CD14-positive monocyte (primary cell): ENCODE measurements at regions not wholly inside any gene's neighbourhood (a gene's known extent, or its start where the extent isn't known, plus 50 kb on each side); places are given as distances from the start of the nearest gene placed in this dataset.

Source experiments
- DNase-seq, 3 donors: peaks; one replicate each; pipeline ENCODE4 v3.0.0-alpha.2; 2011 to 2022
- H2AFZ ChIP-seq: 2 replicates; pipeline ENCODE4 v1.6.0; 2012; ENCODE audit warnings: mild to moderate bottlenecking, low read depth, low read length, inconsistent platforms; ENCODE audit not compliant: insufficient read depth, poor library complexity, severe bottlenecking
- H3K27ac ChIP-seq, 2 donors: 1 replicate in 1 of 2; 2 replicates in 1 of 2; pipeline ENCODE4 v1.5.1; 2012 to 2013; ENCODE audit warnings: low read length in 2 of 2, control low read depth in 1 of 2, inconsistent platforms in 1 of 2, low read depth in 1 of 2, mild to moderate bottlenecking in 1 of 2
- H3K27me3 ChIP-seq, 2 donors: one replicate each; pipeline versions ENCODE4 v1.6.0 to v1.6.1; 2011 to 2013; ENCODE audit warnings: low read length in 2 of 2; ENCODE audit not compliant: control insufficient read depth in 2 of 2, insufficient read depth in 2 of 2
- H3K36me3 ChIP-seq, 2 donors: replicated peaks in 1 of 2; 1 replicate in 1 of 2; 2 replicates in 1 of 2; pipeline versions ENCODE4 v1.5.1 to v1.6.1; 2012 to 2013; ENCODE audit warnings: low read length in 2 of 2, control low read depth in 1 of 2, inconsistent platforms in 1 of 2, mild to moderate bottlenecking in 1 of 2; ENCODE audit not compliant: insufficient read depth in 2 of 2, control insufficient read depth in 1 of 2
- H3K4me1 ChIP-seq, 2 donors: 1 replicate in 1 of 2; 2 replicates in 1 of 2; pipeline versions ENCODE4 v1.5.1 to v1.6.1; 2012 to 2013; ENCODE audit warnings: low read length in 2 of 2, control low read depth in 1 of 2, inconsistent platforms in 1 of 2, mild to moderate bottlenecking in 1 of 2, moderate library complexity in 1 of 2; ENCODE audit not compliant: insufficient read depth in 2 of 2, control insufficient read depth in 1 of 2
- H3K4me2 ChIP-seq: replicated peaks from 2 replicates; pipeline ENCODE3; 2012; ENCODE audit warnings: low read length, moderate library complexity, mild to moderate bottlenecking; ENCODE audit not compliant: poor library complexity, severe bottlenecking; ENCODE audit errors: extremely low read depth
- H3K4me3 ChIP-seq, 3 experiments: fragments of 200-600 bp in 1 of 3; sonication (generic) in 1 of 3; replicated peaks in 1 of 3; 1 replicate in 2 of 3; 2 replicates in 1 of 3; pipeline ENCODE4 v1.5.1; 2011 to 2013; ENCODE audit warnings: low read length in 3 of 3, mild to moderate bottlenecking in 3 of 3, control low read depth in 2 of 3, low read depth in 2 of 3, inconsistent platforms in 1 of 3, moderate library complexity in 1 of 3
- H3K79me2 ChIP-seq: 2 replicates; pipeline ENCODE4 v1.6.0; 2012; ENCODE audit warnings: mild to moderate bottlenecking, control low read depth, inconsistent platforms, low read length, moderate library complexity; ENCODE audit not compliant: insufficient read depth
- H3K9ac ChIP-seq: 2 replicates; pipeline ENCODE4 v1.6.0; 2017; ENCODE audit warnings: low read length, mild to moderate bottlenecking; ENCODE audit not compliant: insufficient read depth, poor library complexity, severe bottlenecking
- H3K9me3 ChIP-seq, 2 donors: replicated peaks in 1 of 2; 1 replicate in 1 of 2; 2 replicates in 1 of 2; pipeline versions ENCODE4 v1.5.1 to v1.6.1; 2012 to 2013; ENCODE audit warnings: low read length in 2 of 2, control low read depth in 1 of 2; ENCODE audit not compliant: control insufficient read depth in 1 of 2, insufficient read depth in 1 of 2
- H4K20me1 ChIP-seq: 2 replicates; pipeline ENCODE4 v1.6.0; 2012; ENCODE audit warnings: mild to moderate bottlenecking, low read length, control low read depth, moderate library complexity; ENCODE audit not compliant: insufficient read depth
- H3K27ac Mint-ChIP-seq, 7 donors: one replicate each; pipeline ENCODE4 v1.8.0; 2020; ENCODE audit warnings: mild to moderate bottlenecking in 7 of 7, mixed read lengths in 7 of 7, moderate library complexity in 6 of 7, inconsistent platforms in 2 of 7
- H3K27me3 Mint-ChIP-seq, 3 donors: one replicate each; pipeline ENCODE4 v1.8.0; 2021 to 2022; ENCODE audit warnings: low read depth in 3 of 3, mild to moderate bottlenecking in 3 of 3, mixed read lengths in 3 of 3, moderate library complexity in 3 of 3, inconsistent platforms in 1 of 3
- H3K36me3 Mint-ChIP-seq, 2 donors: one replicate each; pipeline ENCODE4 v1.8.0; 2020; ENCODE audit warnings: mixed read lengths in 2 of 2, inconsistent platforms in 1 of 2, mild to moderate bottlenecking in 1 of 2
- H3K4me1 Mint-ChIP-seq: one replicate; pipeline ENCODE4 v1.8.0; 2020; ENCODE audit warnings: mild to moderate bottlenecking, mixed read lengths
- H3K4me3 Mint-ChIP-seq, 2 donors: one replicate each; pipeline ENCODE4 v1.8.0; 2020; ENCODE audit warnings: mild to moderate bottlenecking in 2 of 2, mixed read lengths in 2 of 2, moderate library complexity in 1 of 2
- H3K9me3 Mint-ChIP-seq, 7 donors: one replicate each; pipeline ENCODE4 v1.8.0; 2020 to 2022; ENCODE audit warnings: mixed read lengths in 7 of 7, mild to moderate bottlenecking in 6 of 7, moderate library complexity in 6 of 7, inconsistent platforms in 2 of 7
- CTCF ChIP-seq: fragments of 200-600 bp; IDR thresholded peaks from one replicate; pipeline ENCODE4 v1.8.0; 2022; ENCODE audit warnings: antibody characterized with exemption, mild to moderate bottlenecking
- WGBS: methylation state at CpG from one replicate; pipeline ENCODE4 v1.1.5; 2013; ENCODE audit warnings: missing lambda C conversion rate; ENCODE audit not compliant: insufficient coverage; 5-methylcytosine and 5-hydroxymethylcytosine counted together
- intact Hi-C, 2 donors: fragments of 100-400 bp; cut with micrococcal nuclease; formaldehyde crosslinking; loops; one replicate each; pipeline versions ENCODE4 v1.15.0 to v1.15.1; 2023

GRCh38 chr1:194787001-194787400, 1600.6 kb upstream of the B3GALT2 start:
- no CpG with 5 or more reads among the region's 3 CpGs for WGBS
- intact Hi-C loops = no loop called here

GRCh38 chr1:194786027-194786426, 1599.6 kb upstream of the B3GALT2 start:
- no peaks in the 10 kb centered on the region for H3K36me3 Mint-ChIP-seq
- H3K9me3 Mint-ChIP-seq = peaks cover 0 to 10% (median 2%) of the 10 kb centered on the region in 7 donors
- intact Hi-C loops = no loop called here
- no peak for DNase-seq
- H3K27me3 ChIP-seq = no peaks in the 10 kb centered on the region
- H3K27me3 Mint-ChIP-seq = peaks cover 0 to 2% (median 0%) of the 10 kb centered on the region in 3 donors
- H3K4me2 ChIP-seq = no peak overlapping the region
- H3K36me3 ChIP-seq = no peaks in the 10 kb centered on the region
- H2AFZ ChIP-seq = no peak overlapping the region
- H3K79me2 ChIP-seq = no peaks in the 10 kb centered on the region
- H4K20me1 ChIP-seq = no peaks in the 10 kb centered on the region
- H3K4me3 Mint-ChIP-seq = no peak overlapping the region
- 100% methylated on average over 1 of the region's 4 CpGs for WGBS
- H3K4me3 ChIP-seq = no peak overlapping the region
- H3K9ac ChIP-seq = no peak overlapping the region
- no peaks in the 10 kb centered on the region for H3K4me1 ChIP-seq
- TF ChIP-seq CTCF = no peak
- H3K4me1 Mint-ChIP-seq = no peaks in the 10 kb centered on the region
- peaks cover 0 to 4% of the 10 kb centered on the region in 2 donors for H3K9me3 ChIP-seq
- H3K27ac Mint-ChIP-seq = no peak overlapping the region
- no peak overlapping the region for H3K27ac ChIP-seq

More at GRCh38 chr1:194787001-194787400, 1600.6 kb upstream of the B3GALT2 start:
- no peak overlapping the region for H3K4me3 Mint-ChIP-seq
- Histone ChIP-seq H3K4me3 (no peak overlapping the region), H3K9me3 (peaks cover 0 to 4% of the 10 kb centered on the region in 2 donors), H3K4me2 (no peak overlapping the region), H3K27me3 (no peaks in the 10 kb centered on the region), H3K27ac (no peak overlapping the region), H2AFZ (no peak overlapping the region), H3K9ac (no peak overlapping the region), H3K36me3 (no peaks in the 10 kb centered on the region), H3K4me1 (no peaks in the 10 kb centered on the region), H3K79me2 (no peaks in the 10 kb centered on the region), H4K20me1 (no peaks in the 10 kb centered on the region)
- no peak for TF ChIP-seq CTCF
- no peaks in the 10 kb centered on the region for H3K36me3 Mint-ChIP-seq
- no peaks in the 10 kb centered on the region for H3K4me1 Mint-ChIP-seq
- H3K27me3 Mint-ChIP-seq = peaks cover 0 to 2% (median 0%) of the 10 kb centered on the region in 3 donors
- peaks cover 0 to 10% (median 5%) of the 10 kb centered on the region in 7 donors for H3K9me3 Mint-ChIP-seq
- H3K27ac Mint-ChIP-seq = no peak overlapping the region
- DNase-seq = no peak
